Fibroblast of pulmonary artery (primary cell): ENCODE measurements at regions not wholly inside any gene's neighbourhood (a gene's known extent, or its start where the extent isn't known, plus 50 kb on each side); places are given as distances from the start of the nearest gene placed in this dataset.
A peak's percentile ranks its signal among the peaks of the same experiment; 100 is the strongest.

Experiments used
- DNase-seq: peaks from one replicate; pipeline ENCODE4 v3.0.0-alpha.2; 2010; ENCODE audit warnings: low read depth
- H3K4me3 ChIP-seq: replicated peaks from 2 replicates; pipeline ENCODE4 v1.5.1; 2011; ENCODE audit warnings: low read depth, mild to moderate bottlenecking, control low read depth, low read length, moderate library complexity
- TF ChIP-seq, protein P1 (sequence below): IDR thresholded peaks from 2 replicates; pipeline ENCODE4 v1.5.1; 2011; ENCODE audit warnings: mild to moderate bottlenecking, control low read depth, low read length, inconsistent platforms; ENCODE audit errors: missing control alignments

DNA sequence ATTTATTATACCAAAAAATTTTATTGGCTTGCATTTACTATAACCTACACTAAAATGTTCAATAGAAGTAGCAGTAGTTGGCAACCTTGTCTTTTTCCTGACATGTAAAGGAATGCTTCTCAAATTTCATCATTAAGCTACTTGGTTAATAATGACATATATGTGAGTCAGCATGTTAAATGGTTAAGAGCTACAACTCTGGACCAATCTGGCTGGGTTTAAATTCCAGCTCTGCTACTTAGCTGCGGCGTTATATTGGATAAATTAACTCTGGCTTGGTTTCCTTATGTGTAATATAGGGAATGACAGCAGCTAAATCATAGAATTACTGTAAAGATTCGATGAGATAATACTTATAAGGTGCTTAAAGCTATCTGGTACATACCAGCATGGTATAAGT, 53.7 kb upstream of the OTOGL start:
- TF ChIP-seq, protein P1, sequence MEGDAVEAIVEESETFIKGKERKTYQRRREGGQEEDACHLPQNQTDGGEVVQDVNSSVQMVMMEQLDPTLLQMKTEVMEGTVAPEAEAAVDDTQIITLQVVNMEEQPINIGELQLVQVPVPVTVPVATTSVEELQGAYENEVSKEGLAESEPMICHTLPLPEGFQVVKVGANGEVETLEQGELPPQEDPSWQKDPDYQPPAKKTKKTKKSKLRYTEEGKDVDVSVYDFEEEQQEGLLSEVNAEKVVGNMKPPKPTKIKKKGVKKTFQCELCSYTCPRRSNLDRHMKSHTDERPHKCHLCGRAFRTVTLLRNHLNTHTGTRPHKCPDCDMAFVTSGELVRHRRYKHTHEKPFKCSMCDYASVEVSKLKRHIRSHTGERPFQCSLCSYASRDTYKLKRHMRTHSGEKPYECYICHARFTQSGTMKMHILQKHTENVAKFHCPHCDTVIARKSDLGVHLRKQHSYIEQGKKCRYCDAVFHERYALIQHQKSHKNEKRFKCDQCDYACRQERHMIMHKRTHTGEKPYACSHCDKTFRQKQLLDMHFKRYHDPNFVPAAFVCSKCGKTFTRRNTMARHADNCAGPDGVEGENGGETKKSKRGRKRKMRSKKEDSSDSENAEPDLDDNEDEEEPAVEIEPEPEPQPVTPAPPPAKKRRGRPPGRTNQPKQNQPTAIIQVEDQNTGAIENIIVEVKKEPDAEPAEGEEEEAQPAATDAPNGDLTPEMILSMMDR, result no peak
- H3K4me3 ChIP-seq, result no peak overlapping the region
- peak; percentile 31 for DNase-seq

DNA sequence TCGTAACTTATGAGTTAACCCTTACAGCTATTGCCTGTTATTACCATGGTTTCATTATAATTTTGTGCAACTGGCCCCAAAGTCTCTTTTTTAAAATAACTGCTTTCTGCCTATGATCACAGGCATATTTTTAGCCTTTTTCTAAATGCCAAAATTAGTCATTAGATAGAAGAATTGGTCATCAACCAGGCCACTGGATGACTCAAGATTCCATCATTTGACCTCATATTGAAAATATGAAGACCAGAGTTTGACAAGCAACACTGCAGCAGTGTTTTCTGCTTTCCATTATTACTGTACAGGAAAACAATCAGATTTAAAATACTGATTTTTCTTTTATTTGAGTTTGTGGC, 54.7 kb upstream of the OTOGL start:
- no peak overlapping the region for H3K4me3 ChIP-seq
- DNase-seq, result peak; percentile 78
- TF ChIP-seq, protein P1, result no peak

DNA sequence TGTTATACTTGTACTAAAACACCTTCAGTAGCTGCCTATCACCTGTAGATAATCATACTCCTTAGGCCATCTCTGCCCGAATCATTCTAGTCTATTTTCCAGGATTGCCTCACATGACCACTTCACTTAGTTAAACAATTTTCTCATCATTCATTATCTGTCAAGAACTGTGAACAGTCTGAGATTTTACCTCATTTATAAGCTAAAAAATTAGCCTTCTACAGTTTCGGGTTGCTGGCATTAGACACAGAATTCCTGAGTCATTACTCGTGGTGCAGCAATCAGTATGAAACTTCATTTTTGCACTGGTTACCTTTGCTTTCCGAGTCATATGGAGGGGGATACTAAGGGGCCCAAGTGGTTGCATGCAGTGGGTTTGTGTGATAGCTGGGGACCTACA, 57.6 kb upstream of the OTOGL start:
- peak; percentile 46 for DNase-seq
- H3K4me3 ChIP-seq, result no peak overlapping the region
- TF ChIP-seq, protein P1, result no peak

DNA sequence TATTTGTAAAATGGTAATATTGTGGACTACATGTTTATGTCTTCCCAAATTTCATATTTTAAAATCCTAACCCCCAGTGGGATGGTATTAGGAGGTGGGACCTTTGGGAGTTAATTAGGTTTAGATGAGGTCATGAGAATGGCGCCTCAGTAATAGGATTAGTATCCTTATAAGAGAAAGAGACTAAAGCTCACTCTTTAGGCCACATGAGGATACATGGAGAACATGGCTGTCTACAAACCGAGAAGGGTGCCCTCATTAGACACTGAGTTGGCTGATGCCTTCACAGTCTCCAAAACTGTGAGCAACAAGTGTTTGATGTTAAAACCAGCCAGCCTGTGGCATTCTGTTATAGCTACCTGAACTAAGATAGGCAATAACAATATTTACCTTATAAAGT, 58.3 kb upstream of the OTOGL start:
- DNase-seq, result no peak
- H3K4me3 ChIP-seq, result no peak overlapping the region
- TF ChIP-seq, protein P1, result no peak

DNA sequence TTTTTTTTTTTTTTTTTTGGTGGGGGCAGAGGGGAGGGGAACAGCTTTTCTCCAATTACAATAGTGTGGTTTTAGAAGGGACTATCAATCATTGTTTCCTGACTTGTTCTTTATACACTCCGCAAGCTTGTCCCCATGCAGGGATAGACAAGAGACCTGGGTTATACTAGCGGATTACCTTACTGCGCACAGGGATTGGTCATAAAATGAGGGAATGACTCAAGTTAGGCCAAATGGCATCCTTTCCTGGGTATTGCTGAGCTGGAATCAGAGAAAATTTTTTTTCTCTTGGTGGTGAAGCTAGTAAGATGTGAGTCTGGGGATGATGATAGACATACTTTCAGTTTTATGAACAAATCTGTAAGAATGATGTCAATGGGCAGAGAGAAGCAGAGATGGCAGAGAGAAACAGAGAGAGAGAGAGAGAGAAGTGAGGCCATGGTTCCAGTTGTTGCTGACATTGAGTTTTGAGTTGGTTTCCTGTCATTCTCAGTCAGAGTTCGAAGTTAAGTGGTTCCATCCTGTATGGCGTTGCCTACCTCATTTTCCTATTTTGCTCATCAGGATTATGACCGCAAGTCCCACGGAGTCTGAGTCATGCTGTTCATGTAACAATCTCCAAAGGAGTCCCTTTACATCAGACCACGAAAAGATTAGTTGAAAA, 59.1 kb upstream of the OTOGL start:
- TF ChIP-seq, protein P1, result no peak
- no peak overlapping the region for H3K4me3 ChIP-seq
- peak; percentile 29 for DNase-seq

DNA sequence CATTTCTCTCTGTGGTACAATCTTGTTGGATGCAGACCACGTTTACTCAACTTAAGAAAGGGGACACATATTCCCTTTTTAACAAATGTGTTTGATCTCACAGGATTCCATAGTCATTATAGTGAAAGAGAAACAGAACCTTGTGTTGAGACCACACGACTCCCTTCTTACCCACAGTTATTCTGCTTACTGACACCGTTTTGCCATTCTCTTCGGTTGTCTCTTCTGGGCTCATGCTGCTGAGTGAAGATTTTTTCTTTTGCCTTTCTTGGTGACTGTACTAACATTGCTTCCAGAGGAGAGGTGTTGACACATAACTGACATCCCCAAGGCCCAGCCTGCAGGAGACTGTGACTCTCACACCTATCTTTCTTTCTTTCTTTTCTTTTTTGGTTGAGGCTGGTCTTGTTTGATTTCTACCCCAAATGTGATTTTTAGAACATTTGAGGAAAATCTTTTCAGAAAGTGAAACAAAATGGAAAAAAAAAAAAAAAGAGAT, 61.2 kb upstream of the OTOGL start:
- no peak overlapping the region for H3K4me3 ChIP-seq
- TF ChIP-seq, protein P1, result no peak
- DNase-seq, result no peak

DNA sequence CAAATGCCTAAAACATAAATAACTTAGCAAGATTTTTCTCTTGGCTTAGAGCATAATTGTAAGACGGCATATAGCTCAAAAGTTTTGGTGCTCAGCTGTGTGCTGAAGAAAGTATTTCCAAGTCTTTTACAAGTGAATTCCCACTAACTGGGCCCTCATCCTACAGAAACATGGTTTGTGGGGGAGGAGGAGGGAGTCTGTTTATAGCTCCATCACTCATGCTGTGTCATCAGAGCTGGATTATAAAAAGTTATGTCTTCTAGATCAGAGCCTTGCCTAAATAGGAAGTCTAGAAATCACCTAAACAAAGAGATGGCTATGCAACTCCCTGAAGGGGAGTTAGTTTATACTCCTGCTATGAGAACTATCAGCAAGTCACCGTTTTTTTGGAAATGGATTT, 65.9 kb upstream of the OTOGL start:
- no peak overlapping the region for H3K4me3 ChIP-seq
- TF ChIP-seq, protein P1, result no peak
- DNase-seq, result peak; percentile 82
